ENCODE measurements at regions not wholly inside any gene's neighbourhood (a gene's known extent, or its start where the extent isn't known, plus 50 kb on each side); places are given as distances from the start of the nearest gene placed in this dataset.

DNA sequence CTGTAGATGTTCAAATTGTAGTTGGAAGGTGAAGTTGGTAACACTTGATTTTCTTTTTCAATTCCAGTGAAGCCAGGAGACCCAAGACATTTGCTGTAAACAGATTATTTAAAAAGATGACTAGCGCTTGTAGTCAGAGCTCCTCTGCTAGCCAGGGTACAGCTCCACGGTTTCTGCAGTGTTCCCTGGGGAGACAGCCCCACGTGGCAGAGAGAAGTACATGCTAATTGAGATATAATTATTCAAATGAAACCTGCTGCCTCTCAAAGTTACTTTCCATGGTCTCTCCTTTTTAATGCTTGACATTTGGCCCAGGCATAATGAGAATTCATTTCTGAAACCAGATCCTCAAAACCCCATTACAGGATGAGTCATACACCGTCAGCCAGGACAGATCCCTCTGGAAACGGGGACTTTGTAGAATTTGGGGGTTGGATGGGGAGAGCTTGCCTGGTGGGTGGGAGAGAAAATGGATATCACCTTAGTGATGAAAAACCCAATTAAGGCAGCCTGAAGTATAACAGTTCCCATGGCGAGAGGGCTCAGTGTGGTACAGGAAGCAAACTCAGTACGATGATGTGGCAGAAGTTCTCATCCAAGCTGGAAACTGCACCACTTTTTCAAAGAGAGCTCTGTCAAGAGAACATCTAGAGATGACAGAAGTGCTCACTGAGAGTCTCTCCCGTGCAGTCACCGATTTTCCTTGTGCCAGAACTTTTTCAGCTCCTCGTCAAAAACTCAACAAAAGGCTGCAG lies 637.7 kb upstream of the TMEM132C start:
- DNase-seq, result no peak

DNA sequence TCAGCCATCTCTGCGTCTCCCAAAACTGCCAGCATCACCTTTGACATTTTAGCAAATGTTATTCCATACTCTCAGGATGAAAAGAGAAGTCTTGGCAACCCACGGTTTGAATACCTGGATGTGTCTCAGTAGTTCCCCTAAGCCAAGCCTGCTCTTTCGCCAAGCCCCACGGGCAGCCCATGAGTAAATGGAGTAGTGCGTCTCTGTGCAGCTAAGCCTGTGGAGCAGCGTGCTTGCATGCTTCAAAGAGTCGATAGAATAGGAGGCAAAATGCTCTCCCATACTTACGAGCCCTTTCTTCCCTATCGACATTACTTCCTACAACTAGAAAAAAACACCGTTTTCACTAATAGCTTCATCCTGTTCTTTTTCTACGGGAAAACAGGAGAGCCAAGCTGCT lies 634.5 kb upstream of the TMEM132C start:
- no peak for DNase-seq

DNA sequence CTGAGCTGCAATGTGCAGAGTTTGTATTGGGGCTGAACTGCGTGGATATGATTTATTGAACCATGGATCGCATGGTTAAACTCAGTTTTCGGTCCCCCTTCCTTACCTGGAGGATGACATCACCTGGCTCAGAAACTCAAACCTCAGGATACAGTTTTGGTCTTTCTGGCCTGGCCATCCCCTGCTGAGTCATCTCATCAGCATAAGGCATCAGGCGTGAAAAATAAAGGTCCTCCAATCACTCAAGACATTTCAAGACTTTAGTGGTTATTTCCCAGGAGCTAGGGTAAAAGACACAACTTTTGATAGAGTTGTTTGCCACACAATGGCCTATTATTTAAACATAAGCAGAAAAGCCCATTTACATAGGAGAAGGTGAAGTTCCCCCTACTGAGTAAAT lies 631.1 kb upstream of the TMEM132C start:
- no peak for DNase-seq

DNA sequence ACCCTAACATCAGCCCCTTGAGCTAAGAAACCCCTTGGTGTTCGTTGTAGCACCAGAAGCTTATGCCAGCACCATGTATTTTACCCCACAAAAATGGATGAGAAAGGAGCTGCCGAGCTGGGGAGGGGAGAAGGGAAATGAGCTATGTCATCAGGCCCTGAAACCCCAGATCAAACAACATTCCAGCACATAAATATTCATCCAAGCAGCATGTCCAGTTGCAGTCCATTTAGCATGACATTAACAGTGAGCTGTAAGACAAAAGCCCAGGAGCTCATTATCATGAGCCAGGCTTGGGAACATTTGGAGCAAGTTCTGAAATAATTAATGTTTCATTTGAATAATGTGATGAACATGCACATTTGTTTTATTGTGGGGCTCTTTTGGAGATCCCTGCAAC lies 630.1 kb upstream of the TMEM132C start:
- no peak for DNase-seq

DNA sequence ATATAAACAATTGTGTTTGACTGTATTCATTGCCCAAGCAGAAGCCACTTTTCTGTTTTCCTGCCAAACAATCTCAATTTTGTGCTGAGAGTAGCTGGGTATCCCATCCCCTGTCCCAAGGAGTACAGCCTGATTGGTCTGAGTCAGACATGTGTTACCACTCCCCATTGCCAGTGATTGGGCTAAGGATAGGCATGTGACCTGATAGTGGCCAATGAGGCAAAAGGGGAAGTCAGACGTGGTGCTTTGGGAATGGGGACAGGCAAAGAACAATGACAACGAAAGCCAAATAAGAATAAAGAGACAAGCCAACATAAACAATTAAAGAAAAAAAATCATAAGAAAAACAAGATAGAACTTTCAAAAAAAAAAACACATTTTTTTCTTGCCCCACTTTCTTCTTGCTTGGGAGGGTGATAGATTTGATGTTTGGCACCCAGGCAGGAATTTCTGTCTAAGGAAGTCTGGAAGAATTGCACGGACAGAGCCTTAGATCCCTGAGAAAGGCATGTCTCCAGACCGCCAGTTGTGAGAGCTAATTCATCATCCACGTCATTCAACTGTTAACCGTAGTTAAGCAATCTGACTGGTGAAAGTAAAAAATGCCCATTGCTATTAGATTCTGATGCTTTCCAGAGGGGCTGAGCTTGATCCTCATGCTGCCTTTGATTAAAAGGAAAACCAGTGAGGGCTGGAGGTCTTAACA lies 626.6 kb upstream of the TMEM132C start:
- no peak for DNase-seq

DNA sequence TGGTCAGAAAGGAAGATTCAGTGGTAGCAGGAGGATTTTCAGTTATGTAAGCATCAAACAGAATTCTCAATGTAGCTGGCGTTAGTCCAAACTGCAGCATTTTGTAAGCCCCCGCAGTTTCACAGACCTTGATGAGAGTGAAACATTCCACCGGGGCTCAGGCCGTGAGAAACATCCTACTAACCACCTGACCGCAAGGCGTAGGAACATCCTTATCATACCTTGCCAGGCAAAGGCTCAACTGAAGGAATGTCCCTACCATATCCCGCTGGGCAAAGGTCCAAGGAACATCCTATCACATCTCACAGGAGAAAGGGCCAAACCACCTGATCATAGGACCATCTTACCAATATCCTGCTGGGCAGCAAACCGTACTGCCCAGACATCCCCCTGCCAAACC lies 624.8 kb upstream of the TMEM132C start:
- no peak for DNase-seq

DNA sequence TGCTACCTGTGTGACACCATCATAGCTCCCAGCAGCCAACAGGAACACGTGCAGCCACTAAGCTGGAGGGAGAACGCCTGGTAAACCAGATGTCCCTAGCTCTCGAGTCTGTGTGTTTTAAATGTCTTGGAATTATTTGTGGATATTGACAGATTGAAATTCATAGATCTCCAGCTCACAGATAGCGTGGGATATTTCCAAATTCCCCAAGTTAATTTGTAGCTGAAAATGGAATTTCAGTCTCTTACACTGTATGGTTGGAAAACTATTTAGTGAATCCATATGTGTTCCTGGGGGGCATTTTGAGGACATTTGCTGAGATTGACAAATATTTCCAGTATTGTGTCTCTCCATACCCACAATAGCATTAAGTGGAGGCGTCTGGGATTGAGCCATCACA lies 618.6 kb upstream of the TMEM132C start:
- no peak for DNase-seq

DNA sequence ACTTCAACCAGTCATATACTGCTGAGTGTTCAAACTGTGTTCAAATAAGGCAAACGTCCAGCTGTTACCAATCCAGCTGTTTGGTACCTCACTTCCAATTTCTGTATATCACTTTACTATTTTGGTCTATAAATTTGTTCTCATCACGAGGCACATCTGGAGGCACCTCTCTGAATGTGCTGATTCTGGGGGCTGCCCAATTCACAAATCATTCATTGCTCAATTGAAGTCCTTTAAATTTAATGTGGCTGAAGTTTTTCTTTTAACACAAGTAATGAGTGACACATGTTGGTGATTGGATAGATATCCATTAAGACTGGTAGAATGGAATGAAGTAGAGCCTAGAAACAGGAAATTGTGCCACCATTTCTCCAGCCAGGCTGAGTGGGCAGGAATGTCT lies 617.0 kb upstream of the TMEM132C start:
- DNase-seq, result no peak

DNA sequence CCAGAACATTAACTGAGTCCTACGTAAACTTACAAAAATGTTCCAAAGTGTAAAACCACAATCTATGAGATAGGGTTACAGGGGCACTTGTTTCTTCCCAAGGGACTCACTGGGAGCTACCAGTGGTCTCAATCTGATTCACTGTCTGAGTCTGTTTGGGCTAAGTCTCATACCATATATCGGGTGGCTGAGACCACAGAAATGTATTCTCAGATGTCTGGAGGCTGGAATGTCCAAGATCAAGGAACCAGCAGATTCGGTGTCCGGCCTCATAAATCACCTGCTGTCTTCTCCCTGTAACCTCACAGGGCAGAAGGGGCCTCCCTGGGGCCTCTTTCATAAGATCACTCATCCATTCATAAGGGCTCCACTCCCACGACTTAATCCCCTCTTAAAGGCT lies 616.3 kb upstream of the TMEM132C start:
- DNase-seq, result no peak

DNA sequence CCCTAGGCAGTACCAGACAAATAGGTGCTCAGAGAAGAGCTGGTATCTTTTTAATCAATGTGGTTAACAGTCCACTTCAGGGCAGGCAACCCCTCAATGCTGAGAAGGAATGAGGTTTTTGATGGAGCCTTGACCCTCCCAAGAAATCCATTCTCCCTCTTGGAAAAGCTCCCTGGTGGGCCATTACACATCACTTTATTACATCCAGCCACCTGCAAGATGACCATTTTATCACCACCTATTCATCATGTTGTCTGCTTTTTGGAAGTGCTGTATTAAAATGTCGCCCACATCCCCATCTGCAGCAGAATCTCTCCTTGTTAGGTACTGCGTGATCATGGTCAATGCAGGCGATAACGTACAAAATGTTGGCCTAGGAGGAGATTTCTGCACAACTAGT lies 614.7 kb upstream of the TMEM132C start:
- no peak for DNase-seq

DNA sequence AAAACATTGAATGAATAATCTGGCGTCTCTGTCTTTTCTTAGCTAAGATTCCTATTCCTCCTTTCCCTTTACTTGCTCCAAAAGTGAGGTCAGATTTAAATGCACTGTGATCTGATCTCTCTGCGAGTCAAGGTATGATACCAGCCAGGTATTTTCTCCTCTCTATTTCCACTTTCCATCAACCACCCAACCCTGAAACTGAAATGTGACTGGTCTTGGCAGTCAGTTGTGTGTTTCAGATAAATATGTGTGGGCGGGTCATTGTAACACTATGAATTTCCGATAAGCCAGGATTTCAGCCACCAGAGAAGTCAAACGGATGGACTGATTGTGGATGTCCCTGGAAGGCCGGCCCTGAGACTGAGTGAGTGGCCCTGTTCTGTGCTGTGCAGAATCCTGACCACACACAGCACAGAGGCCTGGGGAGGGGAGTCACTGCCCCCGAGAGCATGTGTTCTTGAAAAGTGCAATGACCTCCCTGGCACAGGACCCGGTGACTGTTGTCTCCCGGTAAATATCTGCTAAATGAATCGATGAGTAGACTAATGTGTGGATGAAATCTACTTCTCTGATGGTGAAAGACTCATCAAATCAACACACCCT lies 612.5 kb upstream of the TMEM132C start:
- no peak for DNase-seq

DNA sequence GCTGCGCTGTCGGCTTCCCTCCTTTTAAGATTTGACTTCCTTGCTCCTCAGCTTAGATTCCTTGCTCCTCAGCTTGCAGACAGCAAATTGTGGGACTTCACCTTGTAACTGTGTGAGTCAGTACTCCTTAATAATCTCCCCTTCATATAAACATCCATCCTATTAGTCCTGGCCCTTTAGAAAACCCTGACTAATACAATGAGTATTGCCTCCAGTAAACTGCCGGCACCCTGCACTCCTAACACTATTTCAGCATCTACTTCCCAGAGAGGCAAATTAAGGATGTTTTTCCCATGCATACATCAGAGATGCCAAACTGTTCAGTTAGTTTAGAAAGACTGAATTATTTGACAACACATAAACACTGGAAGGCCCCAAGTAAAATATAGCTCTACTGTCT lies 611.3 kb upstream of the TMEM132C start:
- DNase-seq, result no peak

DNA sequence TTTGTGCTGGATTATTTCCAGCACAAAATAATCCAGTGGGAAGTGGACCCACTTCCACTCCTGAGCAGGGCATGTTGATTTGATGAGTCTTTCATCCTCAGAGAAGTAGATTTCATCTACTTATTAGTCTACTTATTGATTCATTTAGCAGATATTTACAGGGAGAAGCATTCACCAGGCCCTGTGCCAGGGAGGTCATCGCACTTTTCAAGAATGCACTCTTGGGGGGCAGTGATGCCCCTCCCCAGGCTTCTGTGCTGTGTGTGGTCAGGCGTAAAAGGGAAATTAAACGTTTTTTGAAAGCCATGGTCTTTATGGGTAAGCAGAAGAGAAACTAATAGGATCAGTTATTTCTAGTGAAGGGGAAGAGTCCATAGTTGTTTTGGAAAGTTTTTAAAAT lies 610.7 kb upstream of the TMEM132C start:
- DNase-seq, result no peak

DNA sequence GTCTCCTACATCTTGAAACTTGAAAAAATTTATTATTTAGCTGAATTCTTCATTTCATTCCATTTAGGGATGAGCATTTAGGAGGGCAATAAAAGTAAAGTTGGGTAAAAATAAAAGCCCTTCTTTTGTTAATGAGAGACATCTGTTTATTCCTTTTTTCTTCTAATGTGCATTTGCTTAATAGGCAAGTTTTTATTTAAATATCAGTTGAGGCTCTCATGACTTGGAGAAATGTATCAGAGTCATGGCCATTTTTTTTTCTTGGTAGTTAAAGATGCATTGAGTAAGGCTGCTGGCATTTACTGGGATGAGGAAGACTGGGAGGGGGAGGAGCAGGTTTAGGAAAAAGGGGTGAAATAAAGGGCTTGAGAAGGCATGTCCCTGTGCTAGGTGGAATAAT lies 609.9 kb upstream of the TMEM132C start:
- DNase-seq, result no peak

DNA sequence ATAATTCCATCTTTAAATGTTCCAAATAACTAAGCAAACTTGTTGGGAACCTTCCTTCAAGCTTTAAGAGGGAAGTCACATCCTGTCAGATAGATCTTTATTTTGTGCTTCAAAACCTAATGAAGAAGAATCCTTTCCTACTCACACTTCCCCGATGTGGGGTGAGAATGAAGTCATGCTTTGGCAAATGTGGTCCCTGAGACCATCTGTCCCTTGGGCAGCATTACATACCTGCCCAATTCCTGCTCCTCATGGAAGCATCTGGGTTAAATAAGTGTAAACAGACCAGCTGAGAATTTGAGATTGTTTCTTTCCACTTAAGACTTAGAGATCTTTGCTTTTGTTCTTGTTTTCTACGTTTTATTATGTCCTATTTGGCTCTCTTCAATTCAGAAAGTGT lies 606.0 kb upstream of the TMEM132C start:
- no peak for DNase-seq

DNA sequence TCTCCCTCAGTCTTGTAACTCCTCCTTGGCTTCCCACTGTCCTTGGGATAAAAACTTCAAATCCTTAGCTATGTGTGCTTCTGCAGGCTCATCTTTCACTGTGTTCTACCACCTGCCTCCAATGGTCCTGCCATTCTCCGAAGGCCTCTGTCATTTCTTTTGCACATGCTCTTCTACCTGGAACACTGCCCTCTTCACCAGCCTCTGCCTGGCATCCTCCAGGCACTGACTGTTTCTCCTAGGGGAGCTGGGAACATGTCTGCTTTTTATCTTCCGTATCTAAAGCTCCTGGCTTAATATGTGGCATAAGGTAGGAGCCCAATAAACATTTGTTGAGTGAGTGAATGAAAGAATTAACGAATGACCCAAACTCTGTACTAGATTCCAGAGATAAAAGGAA lies 603.3 kb upstream of the TMEM132C start:
- DNase-seq, result no peak

DNA sequence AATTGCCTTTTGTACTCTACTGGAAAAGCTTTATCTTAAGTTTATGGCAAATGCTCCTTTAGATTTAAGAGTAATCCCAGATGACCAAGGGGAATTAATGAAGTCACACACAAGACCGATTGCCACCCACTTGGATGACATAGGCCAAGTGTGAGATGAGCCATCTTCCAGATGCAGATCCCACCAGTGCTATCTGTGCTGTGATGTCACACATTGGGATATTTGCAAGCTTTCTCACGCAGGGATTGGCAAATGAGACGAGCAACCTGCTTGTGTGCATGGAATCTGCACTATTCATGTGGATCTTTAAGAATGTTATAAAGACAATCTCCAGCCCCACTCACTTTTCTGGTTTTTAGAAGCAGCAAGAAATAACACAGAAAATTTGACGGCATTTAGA lies 602.1 kb upstream of the TMEM132C start:
- no peak for DNase-seq

DNA sequence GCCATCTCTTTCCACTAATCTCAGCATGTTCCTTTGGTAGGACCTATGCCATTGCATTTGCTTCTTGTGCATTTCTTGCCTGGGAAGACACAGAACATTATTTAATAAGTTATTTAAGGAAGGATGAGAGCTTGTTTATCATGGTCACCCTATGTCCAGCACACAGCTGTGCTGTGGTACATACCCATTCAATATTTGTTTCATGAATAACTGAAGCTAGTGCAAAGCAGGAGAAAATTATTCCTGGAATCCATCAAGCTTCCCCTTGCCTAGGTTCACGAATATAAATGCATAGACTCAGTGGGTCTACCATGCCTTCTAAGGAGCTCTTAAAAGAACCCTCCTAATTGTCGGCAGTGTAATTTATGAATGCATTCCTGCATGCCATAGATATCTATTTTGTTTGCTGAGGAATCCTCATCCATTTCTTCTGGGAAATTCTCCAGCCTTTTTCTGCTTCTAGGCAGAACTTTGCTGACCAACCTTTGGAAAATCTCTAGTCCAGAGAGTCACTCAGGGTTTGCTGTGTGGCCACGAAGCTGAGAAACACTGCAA lies 599.8 kb upstream of the TMEM132C start:
- no peak for DNase-seq

DNA sequence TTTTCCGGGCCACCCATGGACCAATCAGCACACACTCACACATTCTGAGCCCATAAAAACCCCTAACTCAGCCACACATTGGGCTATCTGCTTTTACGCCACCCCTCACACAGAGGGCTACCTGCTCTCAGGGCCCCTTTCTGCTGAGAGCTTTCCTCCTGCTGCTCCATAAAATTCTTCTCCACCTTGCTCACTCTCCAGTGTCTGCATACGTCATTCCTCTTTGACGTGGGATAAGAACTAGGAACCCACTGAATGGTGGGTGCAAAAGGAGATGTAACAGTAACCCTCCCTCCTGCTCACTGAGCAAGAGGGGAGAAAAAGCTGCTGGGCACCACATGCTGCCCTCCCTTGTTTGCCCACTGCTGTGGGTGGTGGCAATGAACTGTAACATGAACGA lies 596.7 kb upstream of the TMEM132C start:
- no peak for DNase-seq

DNA sequence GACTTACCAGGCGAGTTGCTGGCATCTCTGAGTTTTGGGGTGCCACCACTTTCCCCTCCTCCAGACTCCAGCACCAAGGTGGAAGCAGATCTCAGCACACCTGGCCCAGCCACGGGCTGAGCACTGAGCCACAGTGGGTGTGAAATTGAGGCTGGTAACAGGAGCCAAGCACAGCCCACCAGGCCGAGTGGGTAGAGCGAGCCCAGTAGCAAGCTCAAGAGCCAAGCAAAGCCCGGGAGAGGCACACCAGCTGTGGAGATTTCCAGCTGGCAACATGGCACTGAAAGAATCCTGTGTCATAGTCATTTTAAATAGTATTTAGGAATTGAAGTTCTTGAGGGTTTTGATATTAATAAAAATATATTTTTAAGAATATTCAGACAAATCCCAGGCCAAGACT lies 596.2 kb upstream of the TMEM132C start:
- DNase-seq, result no peak

DNA sequence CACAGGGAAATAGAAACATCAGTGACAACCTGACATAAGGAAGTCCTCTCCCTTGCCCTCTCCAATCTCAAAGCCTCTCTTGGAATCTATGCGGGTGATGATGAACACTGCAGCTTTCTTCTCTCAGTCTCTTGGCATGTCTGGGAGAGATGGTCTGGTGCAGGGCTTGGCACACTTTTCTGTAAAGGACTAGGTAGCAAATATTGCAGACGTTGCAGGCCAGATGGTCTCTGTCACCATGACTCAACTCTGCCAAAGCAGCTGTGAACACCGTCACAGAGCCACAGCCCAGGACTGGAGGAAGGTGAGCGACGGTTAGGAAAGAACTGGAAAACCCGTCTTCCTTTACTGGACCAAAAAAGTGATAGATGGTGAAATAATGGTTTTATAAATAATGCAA lies 591.0 kb upstream of the TMEM132C start:
- DNase-seq, result no peak

DNA sequence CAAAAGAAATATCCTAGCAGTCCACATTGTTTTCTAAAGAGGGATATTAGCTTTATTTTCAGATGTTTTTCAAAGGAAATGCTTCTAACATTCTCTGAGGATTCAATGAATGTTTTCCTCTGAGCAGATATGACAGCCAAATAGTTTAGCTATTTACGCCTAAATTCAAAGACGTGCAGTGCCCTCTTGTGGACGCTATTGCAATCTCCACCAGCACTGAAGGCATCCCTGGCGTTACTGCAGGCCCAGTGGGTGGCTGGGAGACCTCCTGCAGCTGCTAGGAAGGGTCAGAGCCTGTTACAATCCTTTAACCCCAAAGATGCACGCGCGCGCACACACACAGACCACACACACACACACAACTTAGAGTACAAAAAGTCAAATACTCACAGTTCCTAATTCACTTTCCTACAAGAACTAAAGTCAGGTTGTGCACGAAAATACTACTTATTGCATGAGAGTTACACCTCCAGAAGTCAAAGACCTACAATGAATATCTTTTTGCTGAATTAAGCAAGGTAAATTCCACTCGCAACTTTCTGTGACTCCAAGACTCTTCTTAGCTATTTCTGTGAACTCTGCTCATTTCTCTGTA lies 589.3 kb upstream of the TMEM132C start:
- DNase-seq, result peak; percentile 53 to 65 (median 61)

DNA sequence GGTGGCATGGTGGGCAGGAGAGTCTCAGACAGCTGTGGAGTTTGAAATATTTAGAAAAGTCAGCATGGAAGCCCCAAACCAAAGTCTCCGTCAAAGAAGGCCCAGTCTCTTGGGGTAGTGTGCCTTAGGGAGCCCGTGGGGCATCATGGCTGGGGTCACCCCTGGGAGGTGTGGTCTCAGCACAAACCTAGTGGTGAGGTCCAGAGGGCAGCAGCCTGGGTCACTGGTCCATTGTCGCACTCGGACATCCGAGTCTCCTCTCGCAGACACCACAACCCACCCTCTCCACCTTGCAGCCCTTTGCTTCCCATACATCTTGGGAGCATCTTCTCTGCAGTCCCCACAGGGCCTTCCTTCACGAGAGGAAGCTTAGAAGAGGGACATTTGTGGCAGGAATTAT lies 588.0 kb upstream of the TMEM132C start:
- DNase-seq, result no peak
